H1 (cell line): ENCODE measurements at regions not wholly inside any gene's neighbourhood (a gene's known extent, or its start where the extent isn't known, plus 50 kb on each side); places are given as distances from the start of the nearest gene placed in this dataset.

Experiments used
- CTCF ChIA-PET: fragments of 300-600 bp; sonication (Branson Sonifier 250); formaldehyde crosslinking; loops from one replicate; lab custom pipeline; 2021; ENCODE audit not compliant: partially characterized antibody; lab: Charles Lee
- POLR2A ChIA-PET: fragments of 300-600 bp; sonication (Branson Sonifier 250); formaldehyde crosslinking; loops from one replicate; lab custom pipeline; 2021; ENCODE audit warnings: inconsistent platforms; ENCODE audit not compliant: partially characterized antibody; lab: Charles Lee
- DNase-seq, 2 experiments: peaks; one replicate each; pipeline versions ENCODE4 v3.0.0 to v3.0.0-alpha.2; 2010 to 2022; ENCODE audit warnings: low spot score in 2 of 2, low read depth in 1 of 2, mixed read lengths in 1 of 2
- FAIRE-seq: peaks from 2 replicates; lab custom pipeline; 2011; peaks lifted over from hg19 to GRCh38; lab: Jason Lieb, UNC
- H2AFZ ChIP-seq: 2 replicates; pipeline ENCODE4 v1.8.1; 2012; ENCODE audit warnings: low read length, inconsistent platforms
- H2AK5ac ChIP-seq: 2 replicates; pipeline ENCODE4 v1.6.1; 2013; ENCODE audit warnings: low read depth, low read length
- H2BK120ac ChIP-seq: replicated peaks from 2 replicates; pipeline ENCODE3; 2013; ENCODE audit warnings: low read depth, low read length, inconsistent platforms
- H2BK12ac ChIP-seq: 2 replicates; pipeline ENCODE4 v1.6.1; 2013; ENCODE audit warnings: low read depth, low read length
- H2BK15ac ChIP-seq: 2 replicates; pipeline ENCODE4 v1.6.1; 2013; ENCODE audit warnings: low read length
- H2BK20ac ChIP-seq: 2 replicates; pipeline ENCODE4 v1.6.1; 2013; ENCODE audit warnings: low read length
- H2BK5ac ChIP-seq: 2 replicates; pipeline ENCODE4 v1.6.1; 2013; ENCODE audit warnings: low read depth, low read length
- H3K14ac ChIP-seq: 2 replicates; pipeline ENCODE4 v1.6.1; 2013; ENCODE audit warnings: inconsistent platforms; ENCODE audit not compliant: insufficient read length
- H3K18ac ChIP-seq: 2 replicates; pipeline ENCODE4 v1.6.1; 2013; ENCODE audit warnings: low read length; ENCODE audit errors: extremely low read depth
- H3K23ac ChIP-seq: 2 replicates; pipeline ENCODE4 v1.6.1; 2013; ENCODE audit warnings: inconsistent platforms; ENCODE audit not compliant: insufficient read length
- H3K23me2 ChIP-seq: 2 replicates; pipeline ENCODE4 v1.6.1; 2013; ENCODE audit warnings: low read depth, low read length
- H3K27ac ChIP-seq: 2 replicates; pipeline ENCODE4 v1.6.1; 2011; ENCODE audit warnings: low read depth, low read length, inconsistent platforms
- H3K27me3 ChIP-seq, 4 experiments: replicated peaks in 1 of 4; 1 replicate in 1 of 4; 2 replicates in 3 of 4; pipeline versions ENCODE4 v1.6.1 to v1.8.1; 2011 to 2013; ENCODE audit warnings: low read length in 3 of 4, mild to moderate bottlenecking in 3 of 4, inconsistent platforms in 2 of 4, mixed read lengths in 2 of 4, moderate library complexity in 1 of 4; ENCODE audit not compliant: control insufficient read depth in 3 of 4, insufficient read depth in 3 of 4; ENCODE audit errors: extremely low read depth in 1 of 4
- H3K36me3 ChIP-seq, 4 experiments: 2 replicates each; pipeline versions ENCODE4 v1.6.1 to v1.8.1; 2011 to 2013; ENCODE audit warnings: mild to moderate bottlenecking in 4 of 4, low read length in 3 of 4, moderate library complexity in 2 of 4, control low read depth in 1 of 4, inconsistent platforms in 1 of 4; ENCODE audit not compliant: insufficient read depth in 4 of 4, control insufficient read depth in 2 of 4
- H3K4ac ChIP-seq: replicated peaks from 2 replicates; pipeline ENCODE3; 2013; ENCODE audit warnings: low read length, low read depth, mixed read lengths, inconsistent platforms; ENCODE audit not compliant: insufficient read length
- H3K4me1 ChIP-seq, 4 experiments: replicated peaks in 1 of 4; 1 replicate in 1 of 4; 2 replicates in 3 of 4; pipeline versions ENCODE4 v1.6.1 to v1.8.1; 2011 to 2013; ENCODE audit warnings: low read length in 3 of 4, inconsistent platforms in 2 of 4, mixed read lengths in 1 of 4; ENCODE audit not compliant: insufficient read depth in 4 of 4, control insufficient read depth in 3 of 4
- H3K4me2 ChIP-seq, 2 experiments: 2 replicates each; pipeline versions ENCODE4 v1.6.1 to v1.8.1; 2011 to 2013; ENCODE audit warnings: low read depth in 2 of 2, low read length in 2 of 2, control low read depth in 1 of 2, inconsistent platforms in 1 of 2, mild to moderate bottlenecking in 1 of 2; ENCODE audit not compliant: insufficient read depth in 1 of 2
- H3K4me3 ChIP-seq, 4 experiments: fragments of 200-600, 300-600 bp in 1 of 4; sonication (generic), shearing (Covaris generic), sonication (Bioruptor Twin) in 1 of 4; 2 replicates each; pipeline versions ENCODE4 v1.5.1 to v1.8.1; 2011 to 2016; ENCODE audit warnings: low read length in 4 of 4, low read depth in 3 of 4, control low read depth in 2 of 4, inconsistent platforms in 2 of 4, mild to moderate bottlenecking in 2 of 4, mixed read lengths in 1 of 4, moderate library complexity in 1 of 4; ENCODE audit not compliant: insufficient read depth in 2 of 4; ENCODE audit errors: extremely low read depth in 1 of 4
- H3K56ac ChIP-seq: replicated peaks from 2 replicates; pipeline ENCODE3; 2013; ENCODE audit warnings: low read depth, mild to moderate bottlenecking, mixed read lengths, low read length, inconsistent platforms; ENCODE audit not compliant: insufficient read length
- H3K79me1 ChIP-seq: 2 replicates; pipeline ENCODE4 v1.6.1; 2013; ENCODE audit warnings: low read depth, low read length, control low read depth
- H3K79me2 ChIP-seq, 2 experiments: 2 replicates each; pipeline versions ENCODE4 v1.6.1 to v1.8.1; 2012 to 2013; ENCODE audit warnings: low read length in 2 of 2, mild to moderate bottlenecking in 2 of 2, inconsistent platforms in 1 of 2; ENCODE audit not compliant: insufficient read depth in 2 of 2, control insufficient read depth in 1 of 2
- H3K9ac ChIP-seq, 4 experiments: replicated peaks in 1 of 4; 1 replicate in 1 of 4; 2 replicates in 3 of 4; pipeline versions ENCODE4 v1.6.1 to v1.8.1; 2011 to 2013; ENCODE audit warnings: low read depth in 3 of 4, low read length in 3 of 4, control low read depth in 2 of 4, mild to moderate bottlenecking in 2 of 4, moderate library complexity in 2 of 4, inconsistent platforms in 1 of 4; ENCODE audit errors: extremely low read depth in 1 of 4
- H3K9me3 ChIP-seq, 2 experiments: 2 replicates each; pipeline versions ENCODE4 v1.6.1 to v1.8.1; 2012 to 2013; ENCODE audit warnings: mild to moderate bottlenecking in 2 of 2, moderate library complexity in 2 of 2, control low read depth in 1 of 2, inconsistent platforms in 1 of 2, low read depth in 1 of 2, low read length in 1 of 2, mixed read lengths in 1 of 2; ENCODE audit not compliant: insufficient read depth in 2 of 2
- H4K20me1 ChIP-seq, 2 experiments: replicated peaks in 1 of 2; 2 replicates each; pipeline versions ENCODE3 to v1.8.1; 2011 to 2013; ENCODE audit warnings: inconsistent platforms in 2 of 2, low read length in 2 of 2, mild to moderate bottlenecking in 1 of 2; ENCODE audit not compliant: insufficient read depth in 2 of 2, control insufficient read depth in 1 of 2
- H4K5ac ChIP-seq: 2 replicates; pipeline ENCODE4 v1.6.1; 2013; ENCODE audit warnings: low read length, low read depth, mixed read lengths, inconsistent platforms; ENCODE audit not compliant: insufficient read length
- H4K8ac ChIP-seq: 2 replicates; pipeline ENCODE4 v1.8.0; 2013; ENCODE audit warnings: mild to moderate bottlenecking, moderate library complexity, low read length, inconsistent platforms; ENCODE audit not compliant: insufficient read depth; ENCODE audit errors: extremely low read depth
- H4K91ac ChIP-seq: replicated peaks from 2 replicates; pipeline ENCODE3; 2013; ENCODE audit warnings: low read length, mixed read lengths, inconsistent platforms; ENCODE audit not compliant: insufficient read length
- BCL11A ChIP-seq, 2 experiments: IDR thresholded peaks; one replicate each; pipeline ENCODE4 v1.6.1; 2011; ENCODE audit warnings: low read depth in 2 of 2, low read length in 2 of 2, mild to moderate bottlenecking in 2 of 2
- BRCA1 ChIP-seq: IDR thresholded peaks from 2 replicates; pipeline ENCODE4 v1.6.1; 2012; ENCODE audit warnings: low read depth, low read length, improper control_type of control experiment
- CBX8 ChIP-seq: fragments of 300-800, 300-1000 bp; sonication (generic); IDR thresholded peaks from 2 replicates; pipeline ENCODE4 v1.7.1; 2016; ENCODE audit warnings: low read depth, low read length, borderline replicate concordance
- CEBPB ChIP-seq: IDR thresholded peaks from 2 replicates; pipeline ENCODE4 v1.6.1; 2012; ENCODE audit warnings: low read depth, low read length
- CHD1 ChIP-seq: IDR thresholded peaks from 2 replicates; pipeline ENCODE4 v1.6.1; 2012; ENCODE audit warnings: low read depth, low read length, improper control_type of control experiment
- EZH2 ChIP-seq: fragments of 200-600 bp; sonication (generic); IDR thresholded peaks from 2 replicates; pipeline ENCODE4 v1.7.1; 2012; ENCODE audit warnings: low read depth, mild to moderate bottlenecking, moderate library complexity, low read length, inconsistent platforms; ENCODE audit not compliant: severe bottlenecking
- FOSL1 ChIP-seq: IDR thresholded peaks from 2 replicates; pipeline ENCODE4 v1.6.1; 2011; ENCODE audit warnings: mild to moderate bottlenecking, low read depth, low read length, moderate library complexity; ENCODE audit not compliant: insufficient read depth
- KDM1A ChIP-seq: fragments of 200-600, 300-600 bp; sonication (generic); IDR thresholded peaks from 2 replicates; pipeline ENCODE4 v1.7.1; 2016; ENCODE audit warnings: mild to moderate bottlenecking, low read length, borderline replicate concordance
- POLR2A ChIP-seq, 2 experiments: IDR thresholded peaks; 1 replicate in 1 of 2; 2 replicates in 1 of 2; pipeline ENCODE4 v1.6.1; 2011; ENCODE audit warnings: low read depth in 2 of 2, low read length in 2 of 2, mild to moderate bottlenecking in 2 of 2; ENCODE audit errors: control extremely low read depth in 1 of 2
- RBBP5 ChIP-seq: IDR thresholded peaks from 2 replicates; pipeline ENCODE4 v1.7.1; 2012; ENCODE audit warnings: low read depth, mild to moderate bottlenecking, inconsistent platforms, low read length, moderate library complexity, borderline replicate concordance
- RXRA ChIP-seq: IDR thresholded peaks from 2 replicates; pipeline ENCODE4 v1.6.1; 2011; ENCODE audit warnings: low read depth, mild to moderate bottlenecking, low read length, moderate library complexity; ENCODE audit not compliant: insufficient read depth
- SIX5 ChIP-seq: IDR thresholded peaks from 2 replicates; pipeline ENCODE4 v1.6.1; 2011; ENCODE audit warnings: mild to moderate bottlenecking, low read depth, low read length
- SRF ChIP-seq: IDR thresholded peaks from 2 replicates; pipeline ENCODE4 v1.6.1; 2011; ENCODE audit warnings: mild to moderate bottlenecking, low read depth, low read length, moderate library complexity
- YY1 ChIP-seq: IDR thresholded peaks from 2 replicates; pipeline ENCODE4 v1.6.1; 2011; ENCODE audit warnings: low read depth, mild to moderate bottlenecking, low read length
- ZNF274 ChIP-seq: IDR thresholded peaks from 2 replicates; pipeline ENCODE4 v1.7.0; 2012; ENCODE audit warnings: low read length, borderline replicate concordance; ENCODE audit errors: extremely low read depth
- WGBS, 2 experiments: shearing (Covaris generic) in 1 of 2; methylation state at CpG; one replicate each; pipeline versions ENCODE4 v1.1.6 to v1.1.7; 2013 to 2015; ENCODE audit warnings: low lambda C conversion rate in 2 of 2, mixed read lengths in 2 of 2, inconsistent platforms in 1 of 2, low coverage in 1 of 2, missing lambda C conversion rate in 1 of 2; ENCODE audit not compliant: insufficient replicate concordance in 2 of 2, insufficient coverage in 1 of 2, insufficient read length in 1 of 2; ENCODE audit errors: extremely low coverage in 1 of 2, missing lambda C conversion rate in 1 of 2; 5-methylcytosine and 5-hydroxymethylcytosine counted together

- no peak for TF ChIP-seq BCL11A (IDR thresholded peaks at IDR 0.05; ENCODE audit: low read depth in 2 of 2, low read length in 2 of 2)
These were observed 975.0 kb upstream of the NCAM2 start (continued) for GRCh38 chr21:20023193-20023592.

- CTCF ChIA-PET: no interaction called here
- no peak overlapping the region for H3K27ac ChIP-seq
- H3K79me2 ChIP-seq: no peaks in the 10 kb centered on the region
- H3K79me1 ChIP-seq: no peaks in the 10 kb centered on the region
- H3K36me3 ChIP-seq: no peaks in the 10 kb centered on the region
- H3K18ac ChIP-seq: no peak overlapping the region
- H3K4ac ChIP-seq: no peak overlapping the region
- no peak overlapping the region for H2BK5ac ChIP-seq
- H3K4me2 ChIP-seq: no peak overlapping the region
- 96% methylated on average over 7 of the region's 7 CpGs; no CpG with 5 or more reads in 1 of the 2 experiments for WGBS, 2 experiments
- FAIRE-seq: no peak
- no peak overlapping the region for H4K8ac ChIP-seq
- no peaks in the 10 kb centered on the region for H3K27me3 ChIP-seq
- H3K4me3 ChIP-seq: no peak overlapping the region
- no peak overlapping the region for H3K14ac ChIP-seq
- H3K9me3 ChIP-seq: no peaks in the 10 kb centered on the region
- H2AK5ac ChIP-seq: no peak overlapping the region
- H3K23me2 ChIP-seq: no peaks in the 10 kb centered on the region
- no peak overlapping the region for H4K5ac ChIP-seq
- no peak overlapping the region for H3K23ac ChIP-seq
- H3K9ac ChIP-seq: no peak overlapping the region
- H3K4me1 ChIP-seq: peaks cover 0 to 3% (median under 1%) of the 10 kb centered on the region in 4 experiments; a peak in 2 of 7 replicates
- no peak for DNase-seq
- H2BK20ac ChIP-seq: no peak overlapping the region
- no peak overlapping the region for H3K56ac ChIP-seq
- POLR2A ChIA-PET: no interaction called here
- no peaks in the 10 kb centered on the region for H4K20me1 ChIP-seq
- no peak overlapping the region for H2BK12ac ChIP-seq
- no peak overlapping the region for H4K91ac ChIP-seq
- no peak overlapping the region for H2AFZ ChIP-seq
- no peak overlapping the region for H2BK15ac ChIP-seq
- H2BK120ac ChIP-seq: no peak overlapping the region
- TF ChIP-seq RXRA (no peak), CBX8 (no peak), BRCA1 (no peak), POLR2A (IDR thresholded peaks at IDR 0.05; ENCODE audit: control extremely low read depth in 1 of 2, low read depth in 2 of 2, low read length in 2 of 2) (no peak), SRF (no peak), FOSL1 (no peak), ZNF274 (no peak), SIX5 (no peak), EZH2 (no peak), KDM1A (no peak), YY1 (no peak), CEBPB (no peak), CHD1 (no peak), RBBP5 (no peak)
These were observed 973.5 kb upstream of the NCAM2 start for GRCh38 chr21:20024741-20025140.
